NB4 (cell line): ENCODE measurements at regions not wholly inside any gene's neighbourhood (a gene's known extent, or its start where the extent isn't known, plus 50 kb on each side); places are given as distances from the start of the nearest gene placed in this dataset.

Experiments used
- CTCF ChIP-seq: IDR thresholded peaks from one replicate; pipeline ENCODE4 v1.5.1; 2012; ENCODE audit warnings: low read depth, low read length
- MAX ChIP-seq: IDR thresholded peaks from 2 replicates; pipeline ENCODE4 v1.6.1; 2011; ENCODE audit warnings: low read depth, low read length
- MYC ChIP-seq: IDR thresholded peaks from 2 replicates; pipeline ENCODE4 v1.6.1; 2011; ENCODE audit warnings: low read depth, low read length
- POLR2A ChIP-seq: IDR thresholded peaks from 2 replicates; pipeline ENCODE4 v1.6.1; 2011; ENCODE audit warnings: mild to moderate bottlenecking; ENCODE audit not compliant: insufficient read length; ENCODE audit errors: extremely low read depth

GRCh38 chr10:63692220-63692896 is 171.2 kb downstream of the REEP3 start:
- TF ChIP-seq MAX (no peak), CTCF (no peak), POLR2A (no peak), MYC (no peak)
